ENCODE measurements at regions not wholly inside any gene's neighbourhood (a gene's known extent, or its start where the extent isn't known, plus 50 kb on each side); places are given as distances from the start of the nearest gene placed in this dataset.

DNA sequence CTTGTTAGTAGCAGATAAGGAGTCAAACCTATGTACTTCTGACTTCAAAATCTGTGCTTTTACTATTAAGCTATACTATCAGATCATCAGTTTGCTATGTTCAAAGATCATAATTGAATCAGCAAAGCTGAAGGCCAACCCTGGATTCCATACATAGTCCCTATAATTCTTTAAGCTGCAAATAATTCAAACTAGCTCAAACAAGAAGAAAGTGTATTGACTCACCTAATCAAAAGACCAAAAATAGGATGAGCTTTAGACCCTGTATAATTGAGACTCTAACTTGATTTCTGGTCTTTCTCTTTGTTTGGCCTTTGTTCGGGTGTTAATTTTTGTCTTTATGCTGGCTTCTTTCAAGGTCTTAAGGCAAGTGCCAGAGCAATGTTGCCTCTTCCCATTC, 213.7 kb downstream of the CWF19L2 start:
- Histone ChIP-seq H3K4me1 (ENCODE audit: low read depth) (peaks cover 6% of the 10 kb centered on the region), H3K4me3 (no peak overlapping the region), H3K36me3 (no peaks in the 10 kb centered on the region), H3K27ac (no peak overlapping the region), H3K27me3 (no peaks in the 10 kb centered on the region), H3K9me3 (ENCODE audit: low read depth) (no peaks in the 10 kb centered on the region)
- DNase-seq (ENCODE audit: low read depth in 1 of 2, low spot score in 1 of 2): no peak
- TF ChIP-seq, protein P1, sequence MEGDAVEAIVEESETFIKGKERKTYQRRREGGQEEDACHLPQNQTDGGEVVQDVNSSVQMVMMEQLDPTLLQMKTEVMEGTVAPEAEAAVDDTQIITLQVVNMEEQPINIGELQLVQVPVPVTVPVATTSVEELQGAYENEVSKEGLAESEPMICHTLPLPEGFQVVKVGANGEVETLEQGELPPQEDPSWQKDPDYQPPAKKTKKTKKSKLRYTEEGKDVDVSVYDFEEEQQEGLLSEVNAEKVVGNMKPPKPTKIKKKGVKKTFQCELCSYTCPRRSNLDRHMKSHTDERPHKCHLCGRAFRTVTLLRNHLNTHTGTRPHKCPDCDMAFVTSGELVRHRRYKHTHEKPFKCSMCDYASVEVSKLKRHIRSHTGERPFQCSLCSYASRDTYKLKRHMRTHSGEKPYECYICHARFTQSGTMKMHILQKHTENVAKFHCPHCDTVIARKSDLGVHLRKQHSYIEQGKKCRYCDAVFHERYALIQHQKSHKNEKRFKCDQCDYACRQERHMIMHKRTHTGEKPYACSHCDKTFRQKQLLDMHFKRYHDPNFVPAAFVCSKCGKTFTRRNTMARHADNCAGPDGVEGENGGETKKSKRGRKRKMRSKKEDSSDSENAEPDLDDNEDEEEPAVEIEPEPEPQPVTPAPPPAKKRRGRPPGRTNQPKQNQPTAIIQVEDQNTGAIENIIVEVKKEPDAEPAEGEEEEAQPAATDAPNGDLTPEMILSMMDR (IDR thresholded peaks at IDR 0.05; ENCODE audit: low read depth, low read length): no peak

GRCh38 chr11:107232451-107232850, 214.2 kb upstream of the GUCY1A2 start:
- Histone ChIP-seq H3K36me3 (no peaks in the 10 kb centered on the region), H3K9me3 (ENCODE audit: low read depth) (no peaks in the 10 kb centered on the region), H3K4me3 (no peak overlapping the region), H3K4me1 (ENCODE audit: low read depth) (no peaks in the 10 kb centered on the region), H3K27ac (no peak overlapping the region), H3K27me3 (no peaks in the 10 kb centered on the region)
- TF ChIP-seq, protein P1 (IDR thresholded peaks at IDR 0.05; ENCODE audit: low read depth, low read length): no peak
- DNase-seq (ENCODE audit: low read depth in 1 of 2, low spot score in 1 of 2): no peak

GRCh38 chr11:107224836-107225235, 206.6 kb upstream of the GUCY1A2 start:
- H3K4me3 ChIP-seq: no peak overlapping the region
- no peaks in the 10 kb centered on the region for H3K27me3 ChIP-seq
- H3K27ac ChIP-seq: no peak overlapping the region
- H3K9me3 ChIP-seq (ENCODE audit: low read depth): no peaks in the 10 kb centered on the region
- DNase-seq (ENCODE audit: low read depth in 1 of 2, low spot score in 1 of 2): no peak
- H3K36me3 ChIP-seq: no peaks in the 10 kb centered on the region
- TF ChIP-seq, protein P1 (IDR thresholded peaks at IDR 0.05; ENCODE audit: low read depth, low read length): no peak
- H3K4me1 ChIP-seq (ENCODE audit: low read depth): peaks cover 10% of the 10 kb centered on the region

GRCh38 chr11:107222916-107223460, 204.7 kb upstream of the GUCY1A2 start:
- TF ChIP-seq, protein P1 (IDR thresholded peaks at IDR 0.05; ENCODE audit: low read depth, low read length): no peak
- peak overlapping the region; percentile 45 for H3K27ac ChIP-seq
- H3K27me3 ChIP-seq: no peaks in the 10 kb centered on the region
- peak in 1 of 2 donors; percentile 72 for DNase-seq (ENCODE audit: low read depth in 1 of 2, low spot score in 1 of 2)
- H3K4me3 ChIP-seq: no peak overlapping the region
- no peaks in the 10 kb centered on the region for H3K9me3 ChIP-seq (ENCODE audit: low read depth)
- H3K36me3 ChIP-seq: no peaks in the 10 kb centered on the region
- H3K4me1 ChIP-seq (ENCODE audit: low read depth): peaks cover 16% of the 10 kb centered on the region

GRCh38 chr11:107222431-107222830, 204.2 kb upstream of the GUCY1A2 start:
- TF ChIP-seq, protein P1 (IDR thresholded peaks at IDR 0.05; ENCODE audit: low read depth, low read length): no peak
- no peak for DNase-seq (ENCODE audit: low read depth in 1 of 2, low spot score in 1 of 2)
- Histone ChIP-seq H3K27me3 (no peaks in the 10 kb centered on the region), H3K36me3 (no peaks in the 10 kb centered on the region), H3K9me3 (ENCODE audit: low read depth) (no peaks in the 10 kb centered on the region), H3K4me1 (ENCODE audit: low read depth) (peaks cover 17% of the 10 kb centered on the region), H3K4me3 (no peak overlapping the region), H3K27ac (no peak overlapping the region)
